NOMO-1 (cell line): ENCODE measurements at regions not wholly inside any gene's neighbourhood (a gene's known extent, or its start where the extent isn't known, plus 50 kb on each side); places are given as distances from the start of the nearest gene placed in this dataset.
A peak's percentile ranks its signal among the peaks of the same experiment; 100 is the strongest.
"Not testable (repeated sequence)": the region's sequence is repeated elsewhere in the genome, so short reads cannot be mapped to it uniquely, and the experiment has no call there.

Experiments
- DNase-seq, 2 experiments: peaks; one replicate each; lab custom pipeline; 2025; ENCODE audit not compliant: unreplicated experiment in 2 of 2; lab: John Stamatoyannopoulos, UW

DNA sequence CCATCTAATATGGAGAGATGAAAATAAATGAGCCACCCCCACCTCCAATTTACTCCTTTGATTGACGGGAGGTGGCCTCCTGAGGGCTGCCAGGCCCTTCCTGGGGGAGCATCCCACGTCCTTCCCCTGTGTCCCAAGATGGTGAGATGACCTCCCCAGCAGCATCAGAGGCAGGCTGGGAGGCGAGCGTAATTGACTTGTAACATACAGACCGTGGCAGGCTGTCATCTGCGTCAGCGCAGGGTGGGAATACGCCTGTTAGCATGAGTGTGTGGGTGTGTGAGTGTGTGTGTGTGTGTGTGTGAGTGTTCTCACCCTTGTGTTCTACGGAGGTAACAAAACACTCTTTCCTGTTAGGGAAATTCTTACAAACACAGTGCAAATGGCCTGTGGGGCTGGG lies 156.9 kb upstream of the CIBAR2 start:
- DNase-seq = no peak

- DNase-seq = no peak
These were observed 158.1 kb upstream of the CIBAR2 start for GRCh38 chr16:85270374-85270773.

DNA sequence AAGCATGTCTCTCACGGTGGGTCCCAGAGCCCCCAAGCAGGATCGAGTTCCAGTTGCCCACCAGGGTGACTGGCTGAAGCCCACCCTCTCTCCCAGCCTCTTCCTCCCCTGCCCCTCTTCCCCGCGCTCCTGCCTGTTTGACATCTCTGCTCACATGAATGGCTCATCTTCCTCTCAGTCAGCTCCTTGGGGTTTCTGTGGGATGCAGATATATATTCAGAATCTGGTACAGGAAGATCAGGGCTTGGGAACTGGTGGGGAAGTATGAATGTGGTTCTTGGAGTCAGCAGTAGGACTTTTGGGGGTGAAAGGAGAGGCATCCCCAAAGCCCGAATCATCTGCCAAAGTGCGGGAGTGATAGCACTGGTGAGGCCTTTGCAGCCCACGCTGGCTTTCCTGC lies 158.9 kb upstream of the CIBAR2 start:
- no peak for DNase-seq

DNA sequence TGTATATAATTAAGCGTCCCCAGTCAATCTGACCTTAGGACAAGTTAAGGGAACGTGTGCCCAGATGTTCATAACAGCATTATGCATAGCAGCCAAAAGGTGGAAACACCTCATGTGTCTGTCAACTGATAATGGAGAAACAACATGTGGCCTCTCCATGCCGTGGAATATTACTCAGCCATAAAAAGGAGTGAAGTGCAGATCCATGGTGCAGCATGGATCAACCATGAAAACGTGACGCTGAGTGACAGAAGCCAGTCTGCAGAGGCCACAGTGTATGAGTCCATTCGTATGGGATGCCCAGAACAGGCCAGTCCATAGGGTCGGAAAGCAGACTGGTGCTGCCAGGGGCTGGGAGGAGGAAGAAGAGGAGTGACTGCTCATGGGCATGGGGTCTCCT lies 161.0 kb upstream of the CIBAR2 start:
- no peak for DNase-seq

GRCh38 chr16:85274501-85274900 lies 162.2 kb upstream of the CIBAR2 start:
- DNase-seq = no peak

GRCh38 chr16:85274924-85275323 lies 162.7 kb upstream of the CIBAR2 start:
- DNase-seq = no peak

- peak; percentile 50 to 56 for DNase-seq
These were observed 163.4 kb upstream of the CIBAR2 start for GRCh38 chr16:85275533-85276249.

GRCh38 chr16:85276258-85276657 lies 164.0 kb upstream of the CIBAR2 start:
- no peak for DNase-seq

DNA sequence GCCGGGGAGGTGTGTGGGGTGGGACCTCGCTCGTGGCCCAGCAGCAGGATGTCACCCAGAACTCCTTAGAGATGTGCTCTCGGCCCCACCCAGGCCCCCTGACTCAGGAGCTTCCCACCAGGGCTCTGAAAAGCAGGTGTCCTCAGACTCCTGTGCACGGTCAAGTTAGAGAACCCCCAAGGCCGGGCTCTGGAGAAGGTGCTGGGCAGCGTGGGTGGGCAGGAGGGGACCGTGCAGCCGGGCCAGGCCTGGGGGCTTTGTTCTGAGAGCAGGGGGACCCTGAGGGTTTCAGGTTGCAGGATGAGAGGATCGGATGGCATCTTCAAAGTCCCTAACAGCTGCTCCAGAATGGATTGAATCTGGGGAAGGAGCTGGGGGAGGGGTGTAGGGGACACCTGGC lies 164.4 kb upstream of the CIBAR2 start:
- DNase-seq = no peak

DNA sequence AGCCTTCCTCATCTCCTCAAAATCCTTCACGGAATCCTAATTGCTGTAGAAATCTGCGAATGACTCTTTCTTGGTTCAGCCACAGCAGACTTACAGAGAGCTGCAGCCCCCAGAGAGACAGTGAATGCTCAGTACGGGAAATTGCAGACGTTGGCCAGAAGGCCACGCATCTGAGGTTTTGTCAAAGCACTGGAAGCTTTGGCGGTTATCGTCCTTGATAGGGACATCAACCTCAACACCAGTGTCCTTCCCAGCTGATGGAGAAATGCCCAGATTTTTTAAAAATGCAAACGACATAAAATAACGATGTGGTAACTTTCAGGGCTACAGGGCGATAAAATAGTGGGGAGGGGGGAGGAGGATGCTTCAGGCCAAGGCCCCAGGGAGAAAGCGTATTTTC lies 166.6 kb upstream of the CIBAR2 start:
- no peak for DNase-seq

- no peak for DNase-seq
These were observed 167.1 kb upstream of the CIBAR2 start for GRCh38 chr16:85279402-85279801.

DNA sequence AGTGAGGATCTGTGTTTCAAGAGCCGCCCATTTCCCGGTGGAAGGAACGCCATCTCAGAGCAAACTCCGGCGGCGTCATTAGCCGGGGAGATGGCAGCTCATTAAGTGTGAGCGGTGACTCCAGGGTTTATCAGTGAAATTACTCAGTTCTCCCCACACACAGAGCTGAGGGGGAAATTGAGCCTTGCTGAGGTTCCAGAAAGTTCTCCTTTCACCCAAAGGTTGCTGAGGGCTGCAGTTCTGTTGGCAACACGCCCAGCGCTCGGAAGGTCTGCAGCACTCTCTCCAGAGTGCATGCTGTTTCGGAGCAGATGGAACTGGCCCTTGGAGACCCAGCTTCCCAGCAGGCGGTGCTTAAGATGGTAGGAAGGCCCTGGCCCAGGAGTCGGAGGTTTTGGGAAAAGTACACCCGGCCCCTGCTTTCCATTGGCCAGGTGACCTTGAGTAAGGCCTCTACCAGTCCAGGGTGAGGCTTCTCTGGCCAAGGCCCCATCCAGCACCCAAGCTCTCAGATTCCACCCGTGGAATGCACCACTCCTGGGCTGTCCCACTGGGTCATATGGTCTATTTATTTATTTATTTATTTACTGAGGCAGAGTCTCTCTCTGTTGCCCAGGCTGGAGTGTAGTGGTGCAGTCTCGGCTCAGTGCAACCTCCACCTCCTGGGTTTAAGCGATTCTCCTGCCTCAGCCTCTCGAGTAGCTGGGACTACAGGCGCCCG lies 167.7 kb upstream of the CIBAR2 start:
- DNase-seq = no peak

DNA sequence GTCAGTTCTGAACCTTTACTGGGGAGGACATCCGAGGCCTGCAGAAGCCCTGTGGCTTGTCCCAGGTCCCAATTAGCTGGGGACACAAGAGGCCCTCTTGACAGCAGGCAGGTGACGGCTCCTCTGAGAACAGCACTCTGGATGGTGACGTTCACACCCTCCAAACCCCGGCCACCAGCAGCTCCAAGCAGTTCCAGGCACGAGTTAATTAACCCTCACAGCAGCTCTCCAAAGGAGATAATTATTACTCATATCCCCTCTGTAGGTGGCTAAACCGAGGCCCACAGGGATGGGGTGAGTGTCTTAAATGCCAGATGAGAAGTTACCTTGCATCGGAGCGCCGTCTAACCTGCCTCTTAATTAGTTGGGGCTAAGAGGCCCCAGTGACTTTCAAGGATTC lies 168.9 kb upstream of the CIBAR2 start:
- DNase-seq = no peak

GRCh38 chr16:85282842-85283241 lies 170.6 kb upstream of the CIBAR2 start:
- no peak for DNase-seq

DNA sequence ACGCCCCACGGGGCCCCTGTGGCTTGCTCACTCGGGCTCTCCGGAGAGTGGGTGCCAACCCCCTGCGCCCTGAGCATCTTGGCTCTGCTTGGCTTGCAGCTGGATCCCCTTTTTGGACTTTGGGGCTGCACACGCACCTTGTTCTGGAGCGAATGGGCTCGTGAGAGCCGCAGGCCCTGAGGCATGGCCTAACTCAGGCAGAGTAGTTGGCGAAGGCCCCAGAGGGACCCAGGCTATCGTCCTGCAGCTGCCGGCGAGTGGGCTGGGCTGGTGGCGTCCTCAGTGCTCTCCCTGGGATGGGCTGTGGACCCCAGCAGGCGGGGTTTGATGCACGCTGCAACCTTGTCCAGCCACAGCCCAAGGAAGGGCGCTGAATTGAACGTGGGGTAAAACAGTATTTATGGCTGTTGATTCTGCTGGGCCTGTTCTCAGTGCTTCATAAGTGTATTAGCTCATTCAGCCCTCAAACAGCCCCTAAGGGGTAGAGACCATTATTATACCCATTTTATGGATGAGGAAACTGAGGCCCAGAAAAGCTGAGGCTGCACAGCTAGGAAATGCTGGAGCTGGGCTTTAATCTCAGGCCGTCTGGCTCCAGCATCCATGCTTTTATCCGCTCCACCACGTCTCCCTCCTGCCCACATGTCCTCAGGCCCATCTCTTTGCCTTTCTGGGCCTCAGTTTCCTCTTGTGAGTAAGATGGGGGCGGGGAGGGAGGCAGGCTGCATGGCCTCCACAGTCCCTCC lies 171.2 kb upstream of the CIBAR2 start:
- no peak for DNase-seq

- DNase-seq = no peak
These were observed 172.0 kb upstream of the CIBAR2 start for GRCh38 chr16:85284141-85284817.

- no peak for DNase-seq
These were observed 173.4 kb upstream of the CIBAR2 start for GRCh38 chr16:85285681-85286065.

DNA sequence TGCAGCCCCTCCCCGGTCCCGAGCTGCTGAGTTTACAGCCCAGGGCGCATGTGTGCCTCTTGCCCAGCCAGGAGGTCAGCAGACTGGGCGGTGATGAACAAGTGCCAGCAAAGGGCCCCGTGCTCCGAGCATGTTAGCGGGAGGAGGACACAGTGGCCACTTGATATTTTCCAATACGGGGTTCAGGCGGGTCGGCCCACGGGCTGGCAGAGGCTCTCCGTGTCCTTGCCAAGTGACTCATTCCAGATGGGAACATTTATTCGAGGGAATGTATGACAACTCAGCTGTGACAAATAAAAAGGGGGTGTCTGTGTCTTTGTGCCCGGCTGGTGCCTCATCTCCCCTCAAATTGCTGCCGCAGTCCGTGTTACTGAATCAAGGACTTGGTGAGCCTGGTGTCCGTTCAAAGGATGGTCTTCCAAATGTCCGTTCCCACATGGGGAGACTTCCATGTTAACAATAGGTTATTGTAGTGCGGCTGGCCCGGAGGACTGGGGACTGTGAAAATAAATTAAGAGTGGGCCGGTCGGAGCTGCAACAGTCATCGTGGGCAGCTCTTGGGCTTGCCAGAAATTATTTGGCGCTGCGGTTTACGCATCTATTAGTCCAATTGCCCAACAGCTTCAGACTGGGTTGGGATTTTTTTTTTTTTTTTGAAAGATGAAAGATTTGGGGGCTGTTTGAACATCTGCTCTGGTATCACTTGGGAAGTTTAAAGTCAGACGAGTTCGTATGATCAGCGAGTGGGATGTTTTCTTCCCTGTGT lies 174.0 kb upstream of the CIBAR2 start:
- no peak for DNase-seq

- DNase-seq = no peak
These were observed 174.9 kb upstream of the CIBAR2 start for GRCh38 chr16:85286951-85287814.

DNA sequence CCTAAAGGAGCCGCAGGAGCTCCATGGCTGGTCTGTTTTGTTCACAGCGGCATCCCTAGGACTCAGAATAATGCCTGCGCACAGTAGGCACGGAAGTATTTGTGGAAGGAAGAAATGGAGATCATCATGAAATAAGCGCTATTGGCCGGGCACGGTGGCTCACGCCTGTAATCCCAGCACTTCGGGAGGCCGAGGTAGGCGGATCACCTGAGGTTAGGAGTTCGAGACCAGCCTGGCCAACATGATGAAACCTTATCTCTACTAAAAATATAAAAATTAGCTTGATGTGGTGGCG lies 175.5 kb upstream of the CIBAR2 start:
- DNase-seq = not testable (repeated sequence)
